ENCODE measurements at regions not wholly inside any gene's neighbourhood (a gene's known extent, or its start where the extent isn't known, plus 50 kb on each side); places are given as distances from the start of the nearest gene placed in this dataset.

GRCh38 chr3:34284959-34285826 lies 486.8 kb downstream of the PDCD6IP start:
- no peak for DNase-seq (ENCODE audit: low spot score)

- DNase-seq (ENCODE audit: low spot score), result no peak
These were observed 487.4 kb downstream of the PDCD6IP start for GRCh38 chr3:34285827-34286188.

GRCh38 chr3:34292605-34293300 lies 494.3 kb downstream of the PDCD6IP start:
- DNase-seq (ENCODE audit: low spot score), result no peak

GRCh38 chr3:34294240-34294639 lies 495.8 kb downstream of the PDCD6IP start:
- DNase-seq (ENCODE audit: low spot score), result no peak

GRCh38 chr3:34296796-34297195 lies 498.4 kb downstream of the PDCD6IP start:
- no peak for DNase-seq (ENCODE audit: low spot score)

- no peak for DNase-seq (ENCODE audit: low spot score)
These were observed 500.2 kb downstream of the PDCD6IP start for GRCh38 chr3:34298653-34299052.

GRCh38 chr3:34300621-34301020 lies 502.2 kb downstream of the PDCD6IP start:
- DNase-seq (ENCODE audit: low spot score), result no peak

GRCh38 chr3:34301313-34301712 lies 502.9 kb downstream of the PDCD6IP start:
- DNase-seq (ENCODE audit: low spot score), result no peak

GRCh38 chr3:34305266-34305665 lies 506.8 kb downstream of the PDCD6IP start:
- DNase-seq (ENCODE audit: low spot score), result no peak

- no peak for DNase-seq (ENCODE audit: low spot score)
These were observed 514.3 kb downstream of the PDCD6IP start for GRCh38 chr3:34312684-34313083.

GRCh38 chr3:34319881-34320280 lies 521.5 kb downstream of the PDCD6IP start:
- no peak for DNase-seq (ENCODE audit: low spot score)

GRCh38 chr3:34323517-34323916 lies 525.1 kb downstream of the PDCD6IP start:
- no peak for DNase-seq (ENCODE audit: low spot score)

GRCh38 chr3:34346656-34347055 lies 548.2 kb downstream of the PDCD6IP start:
- DNase-seq (ENCODE audit: low spot score), result no peak

GRCh38 chr3:34351882-34352777 lies 553.7 kb downstream of the PDCD6IP start:
- no peak for DNase-seq (ENCODE audit: low spot score)

- no peak for DNase-seq (ENCODE audit: low spot score)
These were observed 554.4 kb downstream of the PDCD6IP start for GRCh38 chr3:34352778-34353331.

GRCh38 chr3:34357461-34357860 lies 559.0 kb downstream of the PDCD6IP start:
- DNase-seq (ENCODE audit: low spot score), result no peak

- no peak for DNase-seq (ENCODE audit: low spot score)
These were observed 560.6 kb downstream of the PDCD6IP start for GRCh38 chr3:34359064-34359463.

- DNase-seq (ENCODE audit: low spot score), result no peak
These were observed 562.3 kb downstream of the PDCD6IP start for GRCh38 chr3:34360713-34361112.

- DNase-seq (ENCODE audit: low spot score), result no peak
These were observed 563.5 kb downstream of the PDCD6IP start for GRCh38 chr3:34361921-34362320.

GRCh38 chr3:34362910-34363309 lies 564.5 kb downstream of the PDCD6IP start:
- DNase-seq (ENCODE audit: low spot score), result no peak

GRCh38 chr3:34363881-34364280 lies 565.5 kb downstream of the PDCD6IP start:
- DNase-seq (ENCODE audit: low spot score), result no peak

Measured in mesenteric fat pad (tissue), 1 donor.